NCI-H2196 treated with DMSO at 0.1 percent for 48 hours (cell line): ENCODE measurements at regions not wholly inside any gene's neighbourhood (a gene's known extent, or its start where the extent isn't known, plus 50 kb on each side); places are given as distances from the start of the nearest gene placed in this dataset.
"Not testable (repeated sequence)": the region's sequence is repeated elsewhere in the genome, so short reads cannot be mapped to it uniquely, and the experiment has no call there.

Experiments used
- DNase-seq: peaks from one replicate; lab custom pipeline; 2025; ENCODE audit not compliant: unreplicated experiment; lab: John Stamatoyannopoulos, UW

DNA sequence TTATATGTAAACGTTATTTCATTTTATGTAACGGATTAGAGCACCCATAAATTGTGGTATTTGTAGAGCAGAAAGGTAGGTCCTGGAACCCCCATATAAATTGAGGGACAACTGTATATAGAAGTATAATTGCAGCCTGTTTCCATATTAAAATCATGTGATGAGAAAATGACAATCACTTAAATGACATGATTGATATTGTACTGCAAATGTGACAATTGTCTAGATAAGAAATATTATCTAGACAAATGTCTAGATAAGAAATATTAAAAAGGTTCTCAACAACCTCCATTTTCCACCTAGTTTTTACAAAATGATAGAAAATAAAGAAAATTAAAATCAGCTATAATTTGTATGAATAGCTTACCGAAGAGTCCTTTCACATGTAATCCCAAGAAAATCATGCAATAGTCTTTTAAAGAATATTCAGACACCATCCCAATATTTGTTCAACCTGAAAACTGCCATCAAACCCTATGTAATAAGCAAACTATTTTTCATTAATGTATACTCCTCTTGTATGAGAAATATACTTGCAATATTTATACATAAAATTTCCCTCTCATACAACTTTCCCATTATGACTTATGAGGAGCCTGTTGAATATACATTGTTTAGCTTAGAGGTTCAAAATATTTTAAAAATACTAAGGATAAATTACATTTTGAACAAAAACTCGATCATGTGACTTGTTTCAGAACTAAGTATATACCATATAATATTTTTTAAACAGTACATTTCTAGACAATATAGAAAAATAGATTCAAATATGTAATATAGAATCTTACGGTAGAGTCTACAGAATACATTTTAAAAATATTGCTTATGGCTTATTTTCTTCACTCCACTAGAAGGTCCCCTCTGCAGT lies 153.2 kb downstream of the CRPPA start:
- no peak for DNase-seq

GRCh38 chr7:16266877-16267276 lies 154.5 kb downstream of the CRPPA start:
- no peak for DNase-seq

DNA sequence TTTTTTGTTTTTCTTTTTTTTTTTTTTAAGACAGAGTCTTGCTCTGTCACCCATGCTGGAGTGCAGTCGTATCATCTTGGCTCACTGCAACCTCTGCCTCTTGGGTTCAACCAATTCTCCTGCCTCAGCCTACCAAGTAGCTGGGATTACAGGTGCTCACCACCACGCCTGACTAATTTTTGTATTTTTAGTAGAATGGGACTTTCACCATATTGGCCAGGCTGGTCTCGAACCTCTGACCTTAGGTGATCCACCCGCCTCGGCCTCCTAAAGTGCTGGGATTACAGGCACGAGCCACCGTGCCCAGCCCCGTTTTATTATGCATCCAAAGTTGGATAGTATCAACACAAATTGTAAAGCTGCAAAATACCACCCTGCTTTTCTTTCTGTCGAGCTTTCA lies 154.9 kb downstream of the CRPPA start:
- DNase-seq: not testable (repeated sequence)

DNA sequence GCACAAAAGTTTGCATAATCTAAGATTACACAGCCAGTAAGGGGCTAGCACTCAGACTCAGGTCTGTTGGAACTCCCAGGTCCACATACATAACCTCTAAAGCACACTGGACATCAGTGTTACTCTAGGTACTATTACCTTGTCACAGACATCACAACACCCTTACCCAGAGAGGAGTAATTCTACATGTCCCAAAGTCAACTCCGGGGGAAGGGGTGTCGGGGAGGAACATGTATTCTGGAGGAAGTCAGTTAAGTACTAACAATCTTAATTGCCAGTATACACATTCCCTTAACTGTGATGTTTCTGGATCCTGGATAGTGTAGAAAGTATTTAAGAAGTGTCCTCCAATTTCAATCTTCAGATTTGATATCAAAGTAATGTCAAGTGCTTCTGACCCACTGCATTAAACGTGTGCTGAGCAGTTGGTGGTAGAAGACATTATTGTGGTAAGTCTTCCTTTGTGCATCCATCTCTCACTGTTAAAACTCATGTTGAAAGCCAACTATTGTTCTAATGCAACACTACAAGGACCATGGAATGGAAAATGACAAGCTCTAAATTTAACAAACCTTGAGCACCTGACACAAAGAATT lies 155.4 kb downstream of the CRPPA start:
- DNase-seq: no peak

DNA sequence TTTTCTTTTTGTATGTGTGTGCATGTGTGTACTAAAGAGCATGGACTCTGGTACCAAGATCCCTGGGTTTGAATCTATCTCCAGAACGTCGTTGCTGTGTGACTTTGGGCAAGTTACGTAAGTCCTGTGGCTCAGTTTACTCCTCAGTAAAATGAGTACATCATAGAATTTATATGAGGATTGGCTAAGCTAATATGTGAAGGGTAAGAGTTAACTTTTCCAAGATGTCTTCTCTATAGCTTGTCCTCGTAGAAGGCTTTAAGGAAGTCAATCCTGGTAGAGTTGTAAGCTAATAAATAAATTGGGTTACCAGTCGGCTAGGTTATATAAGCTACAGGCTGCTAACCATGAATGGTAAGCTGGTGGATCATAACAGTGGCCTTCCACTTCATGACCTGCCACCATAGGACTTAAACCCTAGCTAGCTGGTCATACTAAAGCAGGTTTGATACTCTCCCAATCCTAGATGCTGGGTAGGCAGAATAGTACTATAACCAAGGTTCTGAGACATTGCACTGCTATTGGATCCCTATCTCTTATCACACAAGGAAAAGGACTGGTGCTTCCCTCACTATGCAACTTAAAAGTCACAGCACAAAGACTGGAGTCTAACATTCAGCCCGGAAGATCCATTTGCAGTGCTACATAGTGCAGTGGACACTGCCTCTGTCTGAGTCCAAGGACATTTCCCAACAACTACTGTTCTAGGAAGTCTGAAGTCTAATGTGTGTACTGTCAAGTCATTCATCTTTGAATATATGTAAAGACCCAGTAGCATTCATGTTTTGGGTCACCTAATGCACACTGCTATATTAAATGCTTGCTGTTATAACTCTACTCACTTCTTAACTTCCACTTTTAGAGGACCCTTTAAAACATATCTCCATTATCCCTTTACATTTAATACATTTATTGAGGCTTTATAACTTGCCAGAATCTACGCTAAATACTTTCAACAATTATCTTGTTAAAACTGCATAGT lies 156.2 kb downstream of the CRPPA start:
- no peak for DNase-seq

DNA sequence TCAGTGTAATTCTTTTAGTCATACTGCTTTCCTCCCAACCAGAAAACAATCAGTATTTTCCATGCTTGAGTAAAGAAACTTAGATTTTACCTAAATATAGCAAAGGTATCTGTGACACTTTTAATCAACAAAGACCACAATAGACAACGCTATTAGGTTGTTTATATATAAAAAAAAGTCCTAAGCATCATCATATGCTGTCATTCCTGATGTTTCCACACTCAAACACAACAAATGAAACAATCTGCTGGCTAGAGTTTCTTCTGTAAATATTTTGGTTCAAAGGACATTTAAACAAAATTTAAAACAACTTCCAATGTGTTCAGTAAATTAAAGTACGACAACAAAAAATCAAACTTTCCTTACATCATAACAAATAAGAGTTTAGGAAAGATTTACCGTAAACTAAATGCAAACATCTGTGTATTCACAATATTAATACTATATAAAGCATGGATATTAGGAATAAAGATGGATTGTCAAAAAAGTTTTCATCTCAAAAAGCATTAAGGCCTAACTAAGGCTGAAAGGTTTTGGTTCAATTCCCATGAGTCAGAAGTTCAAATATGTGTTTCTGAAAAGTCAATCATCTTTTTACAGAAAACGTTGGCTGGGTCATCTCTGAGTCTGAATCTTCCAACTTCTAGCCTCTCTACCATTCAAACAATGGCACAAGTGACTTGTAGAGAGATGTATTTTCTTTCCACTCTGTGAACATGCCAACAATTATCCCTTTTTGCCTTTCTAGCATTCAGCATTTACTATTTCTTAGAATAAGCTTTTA lies 157.1 kb downstream of the CRPPA start:
- DNase-seq: no peak

- not testable (repeated sequence) for DNase-seq
Measured at GRCh38 chr7:16263377-16263776, 158.0 kb downstream of the CRPPA start.

- no peak for DNase-seq
Measured at GRCh38 chr7:16261654-16262053, 159.7 kb downstream of the CRPPA start.

DNA sequence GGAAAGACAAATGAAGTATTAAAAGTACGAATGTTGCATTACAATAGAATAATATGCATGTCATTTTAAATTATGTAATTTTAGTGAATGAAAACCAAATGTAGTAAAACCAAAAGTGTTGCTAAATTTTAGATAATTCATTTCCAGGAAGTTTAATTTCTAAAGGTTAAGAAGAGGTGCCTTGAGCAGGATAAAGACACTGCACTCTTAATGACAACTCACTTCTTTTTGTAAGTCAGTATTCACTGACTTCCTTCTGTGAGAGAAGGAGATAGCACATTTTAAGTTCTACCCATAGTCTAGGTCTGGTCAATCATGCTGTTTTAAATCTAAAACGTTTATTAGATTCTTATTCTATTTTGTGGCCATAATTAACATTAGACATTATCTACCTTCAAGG lies 160.2 kb downstream of the CRPPA start:
- DNase-seq: no peak

GRCh38 chr7:16260236-16260728 lies 161.1 kb downstream of the CRPPA start:
- no peak for DNase-seq

DNA sequence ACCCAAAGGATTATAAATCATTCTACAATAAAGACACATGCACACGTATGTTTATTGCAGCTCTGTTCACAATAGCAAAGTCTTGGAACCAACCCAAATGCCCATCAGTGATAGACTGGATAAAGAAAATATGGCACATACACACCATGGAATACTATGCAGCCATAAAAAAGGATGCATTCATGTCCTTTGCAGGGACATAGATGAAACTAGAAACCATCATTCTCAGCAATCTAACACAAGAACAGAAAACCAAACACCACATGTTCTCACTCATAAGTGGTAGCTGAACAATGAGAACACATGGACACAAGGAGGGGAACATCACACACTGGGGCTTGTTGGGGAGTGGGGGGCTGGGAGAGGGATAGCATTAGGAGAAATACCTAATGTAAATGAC lies 164.9 kb downstream of the CRPPA start:
- not testable (repeated sequence) for DNase-seq

DNA sequence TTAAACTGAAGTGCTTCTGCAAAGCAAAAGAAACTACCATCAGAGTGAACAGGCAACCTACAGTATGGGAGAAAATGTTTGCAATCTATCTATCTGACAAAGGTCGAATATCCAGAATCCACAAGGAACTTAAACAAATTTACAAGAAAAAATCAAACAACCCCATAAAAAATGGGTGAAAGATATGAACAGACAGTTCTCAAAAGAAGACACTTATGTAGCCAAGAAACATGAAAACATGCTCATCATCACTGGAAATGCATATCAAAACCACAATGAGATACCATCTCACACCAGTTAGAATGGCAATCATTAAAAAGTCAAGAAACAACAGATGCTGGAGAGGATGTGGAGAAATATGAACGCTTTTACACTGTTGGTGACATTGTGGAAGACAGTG lies 165.4 kb downstream of the CRPPA start:
- DNase-seq: not testable (repeated sequence)

DNA sequence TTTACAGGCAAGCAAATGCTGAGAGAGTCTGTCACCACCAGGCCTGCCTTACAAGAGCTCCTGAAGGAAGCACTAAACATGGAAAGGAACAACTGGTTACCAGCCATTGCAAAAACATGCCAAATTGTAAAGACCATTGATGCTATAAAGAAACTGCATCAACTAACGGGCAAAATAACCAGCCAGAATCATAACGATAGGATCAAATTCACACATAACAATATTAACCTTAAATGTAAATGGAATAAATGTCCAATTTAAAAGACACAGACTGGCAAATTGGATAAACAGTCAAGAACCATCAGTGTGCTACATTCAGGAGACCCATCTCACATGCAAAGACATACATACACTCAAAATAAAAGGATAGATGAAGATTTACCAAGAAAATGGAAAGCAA lies 170.7 kb downstream of the CRPPA start:
- not testable (repeated sequence) for DNase-seq

DNA sequence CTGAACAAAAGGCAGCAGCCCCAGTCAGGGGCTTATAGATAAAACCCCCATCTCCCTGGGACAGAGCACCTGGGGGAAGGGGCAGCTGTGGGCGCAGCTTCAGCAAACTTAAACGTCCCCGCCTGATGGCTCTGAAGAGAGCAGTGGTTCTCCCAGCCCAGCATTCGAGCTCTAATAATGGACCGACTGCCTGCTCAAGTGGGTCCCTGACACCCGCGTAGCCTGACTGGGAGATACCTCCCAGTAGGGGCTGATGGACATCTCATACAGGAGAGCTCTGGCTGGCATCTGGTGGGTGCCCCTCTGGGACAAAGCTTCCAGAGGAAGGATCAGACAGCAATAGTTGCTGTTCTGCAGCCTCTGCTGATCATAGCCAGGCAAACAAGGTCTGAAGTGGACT lies 172.1 kb downstream of the CRPPA start:
- DNase-seq: not testable (repeated sequence)

DNA sequence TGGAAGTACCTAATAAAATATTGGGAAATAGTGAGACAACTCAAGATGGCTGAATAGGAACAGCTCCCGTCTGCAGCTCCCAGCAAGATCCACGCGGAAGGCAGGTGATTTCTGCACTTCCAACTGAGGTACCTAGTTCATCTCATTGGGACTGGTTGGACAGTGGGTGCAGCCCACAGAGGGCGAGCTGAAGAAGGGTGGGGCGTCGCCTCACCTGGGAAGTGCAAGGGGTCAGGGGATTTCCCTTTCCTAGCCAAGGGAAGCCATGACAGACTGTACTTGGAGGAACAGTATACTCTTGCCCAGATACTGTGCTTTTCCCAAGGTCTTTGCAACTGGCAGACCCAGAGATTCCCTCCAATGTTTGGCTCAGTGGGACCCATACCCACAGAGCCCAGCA lies 172.8 kb downstream of the CRPPA start:
- not testable (repeated sequence) for DNase-seq

DNA sequence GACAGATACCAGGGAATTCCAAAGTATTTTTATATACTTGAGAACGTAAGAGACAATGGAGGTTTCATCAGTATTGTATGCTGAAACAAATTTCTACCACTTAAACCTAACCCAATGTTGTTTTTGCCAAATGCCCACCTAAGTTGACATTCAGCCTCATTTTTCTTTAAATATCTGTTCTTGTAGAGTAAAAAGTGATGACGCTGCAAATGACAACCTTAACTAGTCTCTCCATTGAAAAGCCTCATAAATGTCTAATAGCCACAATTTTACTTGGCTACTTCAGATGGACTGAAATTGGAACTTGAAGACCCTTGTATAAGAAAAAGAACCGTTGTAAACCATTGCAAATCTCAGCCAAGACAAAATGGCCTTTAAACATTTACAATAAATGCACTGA lies 176.9 kb downstream of the CRPPA start:
- no peak for DNase-seq

DNA sequence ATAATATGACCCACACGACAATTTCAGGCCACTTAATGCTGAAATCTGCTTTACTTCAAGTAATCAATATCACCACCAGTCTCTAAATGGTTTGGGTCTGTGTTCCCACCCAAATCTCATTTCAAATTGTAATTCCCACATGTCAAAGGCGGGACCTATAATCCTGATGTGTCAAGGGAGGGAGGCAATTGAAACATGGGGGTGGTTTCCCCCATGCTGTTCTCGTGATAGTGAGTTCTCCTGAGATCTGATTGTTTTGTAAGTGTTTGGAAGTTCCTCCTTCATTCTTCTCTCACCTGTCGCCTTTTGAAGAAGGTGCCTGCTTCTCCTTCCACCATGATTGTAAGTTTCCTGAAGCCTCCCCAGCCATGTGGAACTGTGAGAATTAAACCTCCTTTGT lies 178.4 kb downstream of the CRPPA start:
- no peak for DNase-seq

GRCh38 chr7:16241017-16241416 lies 180.3 kb downstream of the CRPPA start:
- DNase-seq: no peak

DNA sequence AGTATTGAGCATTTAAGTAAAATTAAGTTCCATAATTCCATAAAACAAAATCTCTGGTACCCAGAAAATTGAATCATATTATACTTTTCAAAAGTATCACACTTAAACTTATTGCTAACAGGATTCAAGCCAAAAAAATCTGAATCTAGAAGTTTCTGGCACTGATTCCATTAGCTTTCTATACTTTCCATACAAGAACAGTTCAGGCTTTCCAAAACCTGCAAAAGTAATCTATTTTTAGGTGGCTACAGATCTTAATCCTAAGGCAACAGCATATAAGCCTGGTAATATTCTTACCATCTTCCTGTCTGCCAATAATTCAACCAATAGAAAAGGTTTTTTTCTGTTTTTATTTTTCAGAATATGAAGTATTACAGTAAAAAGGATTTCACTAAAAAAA lies 185.0 kb downstream of the CRPPA start:
- DNase-seq: no peak
